Activated T-helper 2 cell treated with anti-CD3 and anti-CD28 coated beads, Interferon-gamma antibody, Interleukin-2, Interleukin-4, amounts not matched to agents 10 μg/mL and 5 μg/mL and 100 μg/mL, durations not matched to agents 14 hours and 24 hours and 36 hours (primary cell): ENCODE measurements at regions not wholly inside any gene's neighbourhood (a gene's known extent, or its start where the extent isn't known, plus 50 kb on each side); places are given as distances from the start of the nearest gene placed in this dataset.

Experiments used
- DNase-seq: peaks from one replicate; pipeline ENCODE4 v3.0.0; 2021; ENCODE audit warnings: low spot score
- H3K27ac Mint-ChIP-seq: one replicate; pipeline ENCODE4 v1.8.0; 2021; ENCODE audit warnings: mixed read lengths
- H3K27me3 Mint-ChIP-seq: one replicate; pipeline ENCODE4 v1.8.0; 2021; ENCODE audit warnings: low read depth, mixed read lengths
- H3K36me3 Mint-ChIP-seq: one replicate; pipeline ENCODE4 v1.8.0; 2021; ENCODE audit warnings: low read depth, mixed read lengths
- H3K4me1 Mint-ChIP-seq: one replicate; pipeline ENCODE4 v1.8.0; 2021; ENCODE audit warnings: low read depth, mixed read lengths
- H3K4me3 Mint-ChIP-seq: one replicate; pipeline ENCODE4 v1.8.0; 2021; ENCODE audit warnings: low read depth, mild to moderate bottlenecking, moderate library complexity, mixed read lengths
- H3K9me3 Mint-ChIP-seq: one replicate; pipeline ENCODE4 v1.8.0; 2021; ENCODE audit warnings: mixed read lengths
- intact Hi-C: fragments of 100-400 bp; cut with micrococcal nuclease; formaldehyde crosslinking; loops from one replicate; pipeline ENCODE4 v1.15.1; 2023

DNA sequence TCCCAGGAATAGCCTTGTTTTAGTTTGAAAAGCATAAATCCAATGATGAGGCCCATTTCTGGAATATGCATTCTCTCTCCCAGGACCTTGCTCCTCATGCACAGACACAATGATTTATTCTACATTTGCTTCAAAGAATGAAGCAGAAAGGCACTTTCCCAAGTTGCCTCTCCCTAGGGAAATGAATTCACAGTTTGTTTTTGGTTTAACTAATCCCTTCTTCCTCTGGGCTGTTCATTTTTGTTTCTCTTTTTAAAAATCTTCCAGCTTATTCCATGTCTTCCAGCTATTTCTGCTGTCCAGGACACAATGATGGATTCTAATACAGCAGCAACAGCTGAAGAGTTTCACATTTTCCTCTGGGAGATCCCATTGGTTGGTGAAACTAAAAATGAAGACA is 1529.2 kb upstream of the TENM4 start:
- H3K27ac Mint-ChIP-seq, result no peak overlapping the region
- no peak overlapping the region for H3K4me3 Mint-ChIP-seq
- peaks cover 11% of the 10 kb centered on the region for H3K9me3 Mint-ChIP-seq

DNA sequence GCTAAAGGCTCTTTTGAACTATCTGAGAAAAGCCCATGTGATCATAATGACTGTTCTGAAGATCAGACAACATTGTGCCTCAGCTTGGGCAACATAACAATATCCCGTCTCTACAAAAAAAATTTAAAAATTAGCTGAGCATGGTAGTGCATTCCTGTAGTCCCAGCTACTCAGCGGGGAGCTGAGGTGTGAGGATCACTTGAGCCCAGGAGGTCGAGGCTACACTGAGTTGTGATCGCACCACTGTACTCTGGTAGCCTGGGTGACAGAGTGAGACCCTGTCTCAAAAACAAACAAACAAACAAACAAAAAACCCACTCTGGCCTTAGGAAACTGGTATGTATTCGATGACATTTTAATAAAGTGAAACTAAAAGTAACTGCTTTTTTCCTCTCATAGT is 1526.8 kb upstream of the TENM4 start:
- H3K4me3 Mint-ChIP-seq, result no peak overlapping the region
- no peak overlapping the region for H3K27ac Mint-ChIP-seq
- H3K27me3 Mint-ChIP-seq, result no peaks in the 10 kb centered on the region
- H3K9me3 Mint-ChIP-seq, result peaks cover 26% of the 10 kb centered on the region
- no peaks in the 10 kb centered on the region for H3K36me3 Mint-ChIP-seq
- no peaks in the 10 kb centered on the region for H3K4me1 Mint-ChIP-seq
- DNase-seq, result no peak
- intact Hi-C loops, result no loop called here

More for the DNA sequence above, 1529.2 kb upstream of the TENM4 start:
- Mint-ChIP-seq H3K36me3 (no peaks in the 10 kb centered on the region), H3K27me3 (no peaks in the 10 kb centered on the region), H3K4me1 (no peaks in the 10 kb centered on the region)
- DNase-seq, result no peak
- intact Hi-C loops, result no loop called here

DNA sequence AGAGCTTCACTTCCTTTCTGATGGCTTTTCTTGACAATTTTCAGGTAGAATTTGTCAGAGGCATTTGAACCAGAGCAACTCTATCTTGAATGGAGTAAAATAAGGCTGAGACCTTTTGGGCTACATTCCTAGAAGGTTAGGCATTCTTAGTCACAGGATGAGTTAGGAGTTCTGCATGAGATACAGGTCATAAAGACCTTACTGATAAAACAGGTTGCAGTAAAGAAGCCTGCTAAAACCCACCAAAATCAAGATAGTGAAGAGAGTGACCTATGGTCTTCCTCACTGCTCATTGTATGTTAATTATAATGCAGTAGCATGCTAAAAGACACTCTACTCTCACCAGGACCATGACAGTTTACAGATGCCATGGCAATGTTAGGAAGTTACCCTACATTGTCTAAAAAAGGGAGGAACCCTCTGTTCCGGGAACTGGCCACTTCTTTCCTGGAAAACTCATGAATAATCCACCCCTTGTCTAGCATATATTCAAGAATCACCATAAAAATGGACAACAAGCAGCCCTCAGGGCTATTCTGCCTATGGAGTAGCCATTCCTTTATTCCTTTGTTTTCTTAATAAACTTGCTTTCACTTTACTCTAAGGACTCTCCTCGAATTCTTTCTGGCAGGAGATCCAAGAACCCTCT is 1519.7 kb upstream of the TENM4 start:
- DNase-seq, result no peak

DNA sequence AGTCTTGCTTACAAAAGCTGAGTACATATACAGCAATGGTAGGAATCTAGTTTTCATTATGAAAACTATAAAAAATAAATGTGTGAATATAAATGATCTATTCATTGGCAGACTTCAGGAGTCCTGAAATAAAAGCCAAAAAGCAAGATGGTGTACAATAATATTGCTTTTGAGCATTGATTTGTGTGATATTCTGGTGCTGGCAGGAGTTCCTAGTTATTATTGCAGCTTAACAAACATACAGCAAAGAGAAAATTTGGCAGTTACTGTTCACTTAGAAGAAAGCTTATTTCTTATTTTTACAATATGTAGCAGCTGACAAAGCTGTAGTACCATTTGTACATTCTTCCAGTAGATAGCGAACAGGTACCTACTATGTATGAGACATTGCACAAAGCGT is 1518.9 kb upstream of the TENM4 start:
- Mint-ChIP-seq H3K4me1 (no peaks in the 10 kb centered on the region), H3K4me3 (no peak overlapping the region), H3K36me3 (no peaks in the 10 kb centered on the region), H3K27me3 (no peaks in the 10 kb centered on the region), H3K27ac (no peak overlapping the region), H3K9me3 (peaks cover 29% of the 10 kb centered on the region)
- no peak for DNase-seq
- intact Hi-C loops, result no loop called here

More for the DNA sequence above, 1519.7 kb upstream of the TENM4 start:
- H3K9me3 Mint-ChIP-seq, result peaks cover 33% of the 10 kb centered on the region
- H3K27ac Mint-ChIP-seq, result no peak overlapping the region
- H3K4me3 Mint-ChIP-seq, result no peak overlapping the region
- intact Hi-C loops, result no loop called here
- H3K36me3 Mint-ChIP-seq, result no peaks in the 10 kb centered on the region
- no peaks in the 10 kb centered on the region for H3K4me1 Mint-ChIP-seq
- H3K27me3 Mint-ChIP-seq, result no peaks in the 10 kb centered on the region

DNA sequence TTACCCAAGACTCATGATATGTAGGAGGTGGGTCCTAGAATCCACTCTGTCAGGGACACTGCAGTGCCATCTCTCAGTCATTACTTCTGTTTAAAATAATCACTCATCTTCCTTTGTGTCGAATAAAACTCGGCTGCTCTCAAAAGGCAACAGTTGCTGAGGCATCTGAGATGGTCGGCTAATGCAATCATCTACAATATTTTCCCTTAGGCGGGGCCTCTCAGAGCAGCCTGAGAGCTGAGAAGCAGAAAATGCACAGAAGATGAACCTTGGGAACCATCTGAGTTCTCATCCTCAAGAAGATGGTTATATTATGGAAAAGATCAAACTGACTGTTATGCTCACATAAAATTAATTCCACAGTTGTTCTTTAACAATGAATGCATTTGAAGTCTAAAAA is 1518.2 kb upstream of the TENM4 start:
- DNase-seq, result no peak
- no peaks in the 10 kb centered on the region for H3K36me3 Mint-ChIP-seq
- no peak overlapping the region for H3K27ac Mint-ChIP-seq
- intact Hi-C loops, result no loop called here
- H3K9me3 Mint-ChIP-seq, result peaks cover 27% of the 10 kb centered on the region
- H3K27me3 Mint-ChIP-seq, result no peaks in the 10 kb centered on the region
- no peaks in the 10 kb centered on the region for H3K4me1 Mint-ChIP-seq
- H3K4me3 Mint-ChIP-seq, result no peak overlapping the region

DNA sequence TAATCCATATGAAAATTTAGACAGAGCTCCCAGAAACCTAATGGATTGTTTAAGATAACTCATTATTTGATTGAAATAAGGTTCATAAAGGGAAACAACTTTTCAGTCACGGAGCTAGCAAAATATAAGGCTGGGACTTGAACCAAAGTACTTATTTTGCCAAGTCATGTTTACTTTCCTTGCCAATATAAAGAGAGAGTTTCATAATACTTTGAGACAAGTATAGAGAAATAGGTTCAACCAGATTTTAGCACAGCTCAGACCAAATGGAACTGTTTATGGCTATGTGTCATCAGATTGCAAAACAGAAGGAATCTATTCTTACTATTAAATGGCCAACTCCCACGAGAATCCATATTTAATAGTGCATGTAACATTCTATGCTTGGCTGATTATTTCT is 1517.5 kb upstream of the TENM4 start:
- DNase-seq, result no peak
- Mint-ChIP-seq H3K27me3 (no peaks in the 10 kb centered on the region), H3K27ac (no peak overlapping the region), H3K9me3 (peaks cover 24% of the 10 kb centered on the region), H3K4me1 (no peaks in the 10 kb centered on the region), H3K36me3 (no peaks in the 10 kb centered on the region), H3K4me3 (no peak overlapping the region)
- intact Hi-C loops, result no loop called here

DNA sequence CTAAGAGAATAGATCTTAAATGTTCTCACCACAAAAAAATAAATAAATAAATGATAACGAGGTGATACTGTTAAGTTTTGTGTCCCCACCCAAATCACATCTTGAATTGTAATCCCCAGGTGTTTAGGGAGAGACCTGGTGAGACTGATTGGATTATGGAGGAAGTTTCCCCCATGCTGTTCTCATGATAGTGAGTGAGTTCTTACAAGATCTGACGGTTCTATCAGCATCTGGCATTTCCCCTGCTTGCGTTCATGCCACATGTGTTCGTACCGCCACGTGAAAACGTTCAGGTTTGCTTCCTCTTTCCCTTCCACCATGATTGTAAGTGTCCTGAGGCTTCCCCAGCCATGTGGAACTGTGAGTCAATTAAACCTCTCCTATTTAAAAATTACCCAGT is 1514.8 kb upstream of the TENM4 start:
- Mint-ChIP-seq H3K9me3 (peaks cover 8% of the 10 kb centered on the region), H3K4me1 (no peaks in the 10 kb centered on the region), H3K36me3 (no peaks in the 10 kb centered on the region), H3K4me3 (no peak overlapping the region), H3K27ac (no peak overlapping the region), H3K27me3 (no peaks in the 10 kb centered on the region)
- intact Hi-C loops, result no loop called here
- no peak for DNase-seq

DNA sequence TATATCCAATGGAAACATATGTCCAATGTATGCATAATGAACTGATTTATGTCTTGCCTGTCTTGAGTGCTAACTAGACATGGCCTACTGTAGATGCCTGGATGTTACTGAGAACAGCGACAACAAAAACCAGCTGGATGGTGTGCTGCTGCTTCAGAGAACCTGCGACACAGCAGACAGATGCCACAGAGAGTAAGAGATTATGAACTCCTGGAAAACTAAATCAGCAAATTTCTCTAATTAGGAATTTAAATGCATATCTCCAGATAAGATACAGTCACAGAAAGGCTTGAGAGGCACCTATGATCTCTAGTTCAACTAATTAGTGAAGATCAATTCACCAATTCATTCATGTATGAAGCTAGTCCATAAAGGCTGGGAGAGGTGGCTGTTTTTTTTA is 1508.0 kb upstream of the TENM4 start:
- Mint-ChIP-seq H3K27me3 (no peaks in the 10 kb centered on the region), H3K4me1 (no peaks in the 10 kb centered on the region), H3K36me3 (no peaks in the 10 kb centered on the region), H3K9me3 (peaks cover 13% of the 10 kb centered on the region), H3K27ac (no peak overlapping the region), H3K4me3 (no peak overlapping the region)
- intact Hi-C loops, result no loop called here
- no peak for DNase-seq

DNA sequence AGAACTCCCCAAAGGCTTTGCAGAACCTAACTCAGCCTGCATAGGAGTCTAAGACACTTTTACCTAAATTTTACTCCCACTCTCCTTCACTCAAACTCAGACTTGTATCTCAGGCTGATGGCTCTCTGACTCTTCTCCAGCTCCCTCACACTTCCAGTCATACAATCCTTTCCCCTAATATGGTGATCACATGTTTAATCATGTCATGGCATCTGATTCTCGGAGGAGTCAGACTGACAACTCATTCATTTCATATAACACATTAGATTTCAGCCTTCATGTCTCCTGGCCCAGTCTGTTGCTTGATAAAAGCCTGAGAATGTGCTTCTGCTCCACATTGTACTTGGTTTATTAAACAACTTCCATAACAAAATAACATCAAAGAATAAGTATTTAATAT is 1503.9 kb upstream of the TENM4 start:
- H3K4me3 Mint-ChIP-seq, result no peak overlapping the region
- H3K36me3 Mint-ChIP-seq, result no peaks in the 10 kb centered on the region
- H3K27ac Mint-ChIP-seq, result no peak overlapping the region
- H3K27me3 Mint-ChIP-seq, result no peaks in the 10 kb centered on the region
- H3K9me3 Mint-ChIP-seq, result peaks cover 13% of the 10 kb centered on the region
- H3K4me1 Mint-ChIP-seq, result no peaks in the 10 kb centered on the region
- DNase-seq, result no peak
- intact Hi-C loops, result no loop called here

DNA sequence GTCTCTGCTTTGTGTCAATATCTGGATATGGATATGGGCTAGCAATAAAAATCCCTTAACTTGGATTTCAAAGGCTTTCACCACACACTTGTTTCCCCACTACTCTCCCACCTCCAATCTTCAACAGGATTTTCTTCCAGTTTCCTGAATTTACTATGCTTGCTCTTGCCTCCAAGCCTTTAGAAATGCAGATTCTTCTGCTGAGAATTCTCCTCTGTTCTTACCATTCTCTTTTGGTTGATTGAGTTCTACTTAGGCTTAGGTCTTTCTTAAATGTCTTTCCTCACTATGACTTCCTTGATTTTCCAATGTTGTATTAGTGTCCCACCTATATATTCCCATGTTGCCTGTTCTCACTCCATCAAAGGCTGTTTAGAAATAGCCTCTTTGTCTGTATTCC is 1502.4 kb upstream of the TENM4 start:
- Mint-ChIP-seq H3K4me3 (no peak overlapping the region), H3K27me3 (no peaks in the 10 kb centered on the region), H3K4me1 (no peaks in the 10 kb centered on the region), H3K9me3 (peaks cover 1% of the 10 kb centered on the region), H3K36me3 (no peaks in the 10 kb centered on the region), H3K27ac (no peak overlapping the region)
- no peak for DNase-seq
- intact Hi-C loops, result no loop called here

DNA sequence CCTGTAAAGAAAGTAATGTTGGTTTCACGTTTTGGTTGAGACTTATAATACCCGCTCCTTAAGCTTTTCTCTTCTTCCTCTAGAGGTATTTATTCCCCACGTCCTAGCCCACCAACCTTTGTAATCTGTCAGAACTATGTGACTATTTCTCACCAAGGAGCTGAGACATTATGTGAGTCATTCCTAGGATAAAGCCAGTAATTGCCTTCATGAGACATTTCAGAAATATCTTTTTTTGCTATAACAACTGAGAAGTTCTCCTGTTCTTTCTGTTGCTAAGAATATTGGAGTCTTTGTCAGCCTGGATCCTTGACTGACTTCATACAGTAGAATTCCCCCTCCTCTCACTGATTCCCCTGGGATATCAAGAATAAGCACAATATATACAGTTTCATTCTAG is 1497.0 kb upstream of the TENM4 start:
- no peak for DNase-seq
- Mint-ChIP-seq H3K4me1 (no peaks in the 10 kb centered on the region), H3K9me3 (peaks cover 16% of the 10 kb centered on the region), H3K4me3 (no peak overlapping the region), H3K27me3 (no peaks in the 10 kb centered on the region), H3K27ac (no peak overlapping the region), H3K36me3 (no peaks in the 10 kb centered on the region)
- intact Hi-C loops, result no loop called here

DNA sequence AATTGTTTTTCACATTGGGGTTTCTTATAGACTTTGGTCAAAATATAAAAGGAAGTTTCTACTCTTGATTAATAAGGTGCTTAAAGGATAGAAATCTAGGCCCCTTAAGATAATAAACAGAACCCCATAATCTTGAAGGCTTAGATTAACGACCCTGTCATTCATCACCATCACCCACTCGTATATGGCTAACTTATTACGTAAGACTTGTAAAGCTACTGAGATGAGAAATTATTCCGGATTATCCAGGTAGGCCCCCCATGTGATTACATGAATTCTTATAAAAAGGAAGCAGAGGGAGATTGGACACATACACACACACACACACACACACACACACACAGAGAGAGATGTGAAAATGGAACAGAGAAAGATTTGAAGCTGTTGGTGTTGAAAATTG is 1489.2 kb upstream of the TENM4 start:
- intact Hi-C loops, result no loop called here
- H3K9me3 Mint-ChIP-seq, result peaks cover 10% of the 10 kb centered on the region
- H3K4me1 Mint-ChIP-seq, result no peaks in the 10 kb centered on the region
- H3K27me3 Mint-ChIP-seq, result no peaks in the 10 kb centered on the region
- H3K4me3 Mint-ChIP-seq, result no peak overlapping the region
- H3K36me3 Mint-ChIP-seq, result no peaks in the 10 kb centered on the region
- H3K27ac Mint-ChIP-seq, result no peak overlapping the region
- no peak for DNase-seq

DNA sequence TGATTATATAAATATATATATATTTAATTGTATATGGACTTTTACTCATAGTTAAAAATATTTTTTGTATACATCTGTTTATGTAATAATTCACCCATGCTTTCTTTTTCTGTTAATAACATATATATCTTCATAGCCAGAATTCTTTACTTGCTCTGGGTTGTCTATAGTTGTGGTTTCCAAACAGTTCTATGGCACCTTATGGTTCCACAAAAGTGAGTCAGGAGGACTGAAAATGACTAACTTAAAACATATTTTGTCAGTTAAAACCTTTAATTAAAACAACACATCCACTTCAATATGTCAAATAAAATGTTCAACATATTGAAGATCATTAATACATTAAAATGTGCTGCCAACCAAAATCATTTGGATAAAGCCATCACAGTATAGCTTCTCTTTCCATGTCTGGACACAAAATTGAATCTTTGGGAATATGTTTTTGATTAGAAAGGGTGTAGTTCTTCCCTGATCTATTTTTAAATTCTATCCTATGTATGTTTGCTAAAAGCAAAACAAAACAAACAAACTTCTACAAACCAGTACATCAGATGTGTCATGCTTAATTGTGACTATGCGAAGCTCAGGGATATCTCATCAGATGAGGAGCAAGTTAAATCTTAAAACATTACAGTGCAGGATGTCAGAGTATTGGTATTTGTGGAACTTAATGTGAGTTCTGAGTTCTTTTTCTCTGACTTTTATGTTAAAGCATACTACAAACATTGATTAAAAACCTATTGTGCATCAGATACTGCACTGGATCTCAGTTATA is 1488.4 kb upstream of the TENM4 start:
- Mint-ChIP-seq H3K36me3 (no peaks in the 10 kb centered on the region), H3K27me3 (no peaks in the 10 kb centered on the region), H3K9me3 (peaks cover 7% of the 10 kb centered on the region), H3K27ac (no peak overlapping the region), H3K4me3 (no peak overlapping the region), H3K4me1 (no peaks in the 10 kb centered on the region)
- no peak for DNase-seq
- intact Hi-C loops, result no loop called here
